Loucy (cell line): ENCODE measurements at regions not wholly inside any gene's neighbourhood (a gene's known extent, or its start where the extent isn't known, plus 50 kb on each side); places are given as distances from the start of the nearest gene placed in this dataset.
"Not testable (repeated sequence)": the region's sequence is repeated elsewhere in the genome, so short reads cannot be mapped to it uniquely, and the experiment has no call there.

Experiments used
- H2AFZ ChIP-seq: fragments of 200-600 bp; sonication (generic); 2 replicates; pipeline ENCODE4 v1.6.0; 2016; ENCODE audit warnings: antibody characterized with exemption, mild to moderate bottlenecking, low read length, moderate library complexity
- H3F3A ChIP-seq: fragments of 200-600 bp; 2 replicates; pipeline ENCODE4 v1.6.0; 2016; ENCODE audit warnings: antibody characterized with exemption, low read depth, mild to moderate bottlenecking
- H3K27me3 ChIP-seq: fragments of 200-600 bp; sonication (generic); 2 replicates; pipeline ENCODE4 v1.6.1; 2014; ENCODE audit warnings: low read length, mild to moderate bottlenecking; ENCODE audit not compliant: insufficient read depth, poor library complexity, severe bottlenecking
- H3K36me3 ChIP-seq: fragments of 200-600 bp; sonication (generic); 2 replicates; pipeline ENCODE4 v1.6.1; 2016; ENCODE audit warnings: low read length; ENCODE audit not compliant: insufficient read depth
- H3K4me1 ChIP-seq: fragments of 200-600 bp; sonication (generic); 2 replicates; pipeline ENCODE4 v1.5.1; 2014; ENCODE audit warnings: low read length, mild to moderate bottlenecking; ENCODE audit not compliant: insufficient read depth, poor library complexity, severe bottlenecking
- H3K4me2 ChIP-seq: fragments of 200-600 bp; sonication (generic); 2 replicates; pipeline ENCODE4 v1.6.0; 2014; ENCODE audit warnings: antibody characterized with exemption, low read length, low read depth, mild to moderate bottlenecking; ENCODE audit not compliant: poor library complexity, severe bottlenecking
- H3K4me3 ChIP-seq: fragments of 200-600 bp; sonication (generic); 2 replicates; pipeline ENCODE4 v1.5.1; 2014; ENCODE audit warnings: low read length, mild to moderate bottlenecking, mixed read lengths; ENCODE audit not compliant: poor library complexity, severe bottlenecking
- H3K79me2 ChIP-seq: fragments of 200-600 bp; sonication (generic); 2 replicates; pipeline ENCODE4 v1.6.1; 2014; ENCODE audit warnings: low read length; ENCODE audit not compliant: insufficient read depth
- H3K9ac ChIP-seq: fragments of 200-600 bp; sonication (generic); 2 replicates; pipeline ENCODE4 v1.6.0; 2014; ENCODE audit warnings: mild to moderate bottlenecking, low read depth, low read length, moderate library complexity; ENCODE audit not compliant: poor library complexity, severe bottlenecking
- H3K9me2 ChIP-seq: fragments of 200-600 bp; sonication (generic); replicated peaks from 2 replicates; pipeline ENCODE4 v1.6.1; 2016; ENCODE audit warnings: low read depth, low read length, mixed read lengths
- H3K9me3 ChIP-seq: fragments of 200-600 bp; sonication (generic); 2 replicates; pipeline ENCODE4 v1.6.1; 2014; ENCODE audit warnings: mild to moderate bottlenecking, antibody characterized with exemption, low read length, low read depth; ENCODE audit not compliant: insufficient read depth
- H4K20me1 ChIP-seq: fragments of 200-600 bp; sonication (generic); 2 replicates; pipeline ENCODE4 v1.6.0; 2014; ENCODE audit warnings: antibody characterized with exemption, low read length, mild to moderate bottlenecking; ENCODE audit not compliant: insufficient read depth, poor library complexity, severe bottlenecking
- EZH2phosphoT487 ChIP-seq: fragments of 200-600 bp; IDR thresholded peaks from 2 replicates; pipeline ENCODE4 v1.6.1; 2018; ENCODE audit warnings: antibody characterized with exemption, mild to moderate bottlenecking, moderate library complexity, borderline replicate concordance
- TF ChIP-seq, protein P1 (sequence below): fragments of 200-600 bp; sonication (generic); conservative IDR thresholded peaks from 2 replicates; pipeline ENCODE4 v1.5.1; 2014; ENCODE audit warnings: mild to moderate bottlenecking, antibody characterized with exemption, low read length

- Histone ChIP-seq H2AFZ (no peak overlapping the region), H3K36me3 (no peaks in the 10 kb centered on the region), H3K27me3 (no peaks in the 10 kb centered on the region), H3K4me3 (no peak overlapping the region), H3K4me2 (no peak overlapping the region), H3K9ac (no peak overlapping the region), H3K9me3 (no peaks in the 10 kb centered on the region), H3K4me1 (no peaks in the 10 kb centered on the region), H4K20me1 (no peaks in the 10 kb centered on the region), H3K9me2 (no peaks in the 10 kb centered on the region), H3K79me2 (no peaks in the 10 kb centered on the region), H3F3A (no peaks in the 10 kb centered on the region)
- TF ChIP-seq, protein P1, sequence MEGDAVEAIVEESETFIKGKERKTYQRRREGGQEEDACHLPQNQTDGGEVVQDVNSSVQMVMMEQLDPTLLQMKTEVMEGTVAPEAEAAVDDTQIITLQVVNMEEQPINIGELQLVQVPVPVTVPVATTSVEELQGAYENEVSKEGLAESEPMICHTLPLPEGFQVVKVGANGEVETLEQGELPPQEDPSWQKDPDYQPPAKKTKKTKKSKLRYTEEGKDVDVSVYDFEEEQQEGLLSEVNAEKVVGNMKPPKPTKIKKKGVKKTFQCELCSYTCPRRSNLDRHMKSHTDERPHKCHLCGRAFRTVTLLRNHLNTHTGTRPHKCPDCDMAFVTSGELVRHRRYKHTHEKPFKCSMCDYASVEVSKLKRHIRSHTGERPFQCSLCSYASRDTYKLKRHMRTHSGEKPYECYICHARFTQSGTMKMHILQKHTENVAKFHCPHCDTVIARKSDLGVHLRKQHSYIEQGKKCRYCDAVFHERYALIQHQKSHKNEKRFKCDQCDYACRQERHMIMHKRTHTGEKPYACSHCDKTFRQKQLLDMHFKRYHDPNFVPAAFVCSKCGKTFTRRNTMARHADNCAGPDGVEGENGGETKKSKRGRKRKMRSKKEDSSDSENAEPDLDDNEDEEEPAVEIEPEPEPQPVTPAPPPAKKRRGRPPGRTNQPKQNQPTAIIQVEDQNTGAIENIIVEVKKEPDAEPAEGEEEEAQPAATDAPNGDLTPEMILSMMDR, result no peak
- no peak for TF ChIP-seq EZH2phosphoT487
Measured at GRCh38 chr20:12744037-12744436, 264.7 kb upstream of the SPTLC3 start.

DNA sequence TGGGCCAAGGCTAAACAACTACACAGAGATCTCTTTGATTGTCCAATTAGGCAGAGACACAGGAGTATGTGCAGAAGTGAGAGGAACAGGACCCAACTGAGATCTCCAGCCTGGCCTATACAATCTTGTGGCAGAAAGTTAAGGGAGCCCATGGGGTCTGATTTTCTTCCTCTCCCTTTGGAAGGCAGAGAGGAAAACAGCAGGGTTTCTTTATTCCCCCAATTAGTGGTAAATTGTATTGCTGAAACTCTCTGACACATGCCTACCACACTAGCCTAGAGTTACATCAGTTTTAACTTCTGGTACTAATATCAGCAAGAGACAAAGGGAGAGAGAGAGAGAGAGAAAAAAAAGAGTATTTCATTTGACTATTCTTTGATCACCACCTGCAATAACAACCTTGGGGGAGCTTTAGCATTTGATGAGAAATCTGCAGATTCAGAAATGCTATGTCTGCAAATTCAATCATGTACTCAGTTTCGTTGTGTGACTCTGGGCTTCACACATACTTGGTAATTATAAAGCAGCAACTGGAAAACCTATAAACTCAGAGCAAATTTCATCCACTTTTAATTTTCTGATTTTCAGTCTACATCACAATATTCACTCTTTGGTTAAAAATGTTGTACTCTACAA, 260.3 kb upstream of the SPTLC3 start:
- Histone ChIP-seq H3K4me2 (no peak overlapping the region), H3K9me3 (no peaks in the 10 kb centered on the region), H4K20me1 (no peaks in the 10 kb centered on the region), H3K4me3 (no peak overlapping the region), H3K79me2 (no peaks in the 10 kb centered on the region), H3F3A (no peaks in the 10 kb centered on the region), H3K9ac (no peak overlapping the region), H3K9me2 (no peaks in the 10 kb centered on the region), H3K27me3 (no peaks in the 10 kb centered on the region), H3K4me1 (no peaks in the 10 kb centered on the region), H3K36me3 (no peaks in the 10 kb centered on the region), H2AFZ (no peak overlapping the region)
- TF ChIP-seq, protein P1, result no peak
- no peak for TF ChIP-seq EZH2phosphoT487

GRCh38 chr20:12750221-12750620, 258.6 kb upstream of the SPTLC3 start:
- Histone ChIP-seq H3K9me2 (no peaks in the 10 kb centered on the region), H3K9ac (no peak overlapping the region), H2AFZ (no peak overlapping the region), H4K20me1 (no peaks in the 10 kb centered on the region), H3K4me1 (no peaks in the 10 kb centered on the region), H3K27me3 (no peaks in the 10 kb centered on the region), H3K4me3 (no peak overlapping the region), H3K4me2 (no peak overlapping the region), H3F3A (no peaks in the 10 kb centered on the region), H3K36me3 (no peaks in the 10 kb centered on the region), H3K9me3 (no peaks in the 10 kb centered on the region), H3K79me2 (no peaks in the 10 kb centered on the region)
- TF ChIP-seq EZH2phosphoT487, result no peak
- TF ChIP-seq, protein P1, result no peak

DNA sequence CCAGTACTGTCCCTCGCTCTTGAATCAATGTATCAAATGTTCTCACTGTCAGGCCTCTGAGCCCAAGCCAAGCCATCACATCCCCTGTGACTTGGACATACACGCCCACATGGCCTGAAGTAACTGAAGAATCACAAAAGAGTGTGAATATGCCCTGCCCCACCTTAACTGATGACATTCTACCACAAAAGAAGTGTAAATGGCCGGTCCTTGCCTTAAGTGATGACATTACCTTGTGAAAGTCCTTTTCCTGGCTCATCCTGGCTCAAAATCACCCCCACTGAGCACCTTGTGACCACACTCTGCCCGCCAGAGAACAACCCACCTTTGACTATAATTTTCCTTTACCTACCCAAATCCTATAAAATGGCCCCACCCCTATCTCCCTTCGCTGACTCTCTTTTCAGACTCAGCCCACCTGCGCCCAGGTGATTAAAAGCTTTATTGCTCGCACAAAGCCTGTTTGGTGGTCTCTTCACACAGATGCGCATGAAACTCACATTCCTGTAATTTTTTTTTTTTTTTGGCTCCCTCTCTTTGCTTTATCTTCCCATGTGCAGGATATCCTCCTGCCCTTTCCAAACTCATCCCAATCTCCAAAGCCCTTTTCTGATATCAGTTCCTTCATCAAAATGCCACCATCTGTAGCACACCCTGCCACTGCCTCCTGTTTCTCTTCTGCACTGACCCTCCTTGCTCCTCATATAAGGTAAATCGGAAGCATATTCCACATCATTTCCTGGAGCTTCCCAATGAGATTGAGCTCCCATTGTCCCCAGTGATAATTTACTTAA, 255.7 kb upstream of the SPTLC3 start:
- H3K9me2 ChIP-seq, H3K27me3 ChIP-seq, H3K4me3 ChIP-seq: not testable (repeated sequence)

DNA sequence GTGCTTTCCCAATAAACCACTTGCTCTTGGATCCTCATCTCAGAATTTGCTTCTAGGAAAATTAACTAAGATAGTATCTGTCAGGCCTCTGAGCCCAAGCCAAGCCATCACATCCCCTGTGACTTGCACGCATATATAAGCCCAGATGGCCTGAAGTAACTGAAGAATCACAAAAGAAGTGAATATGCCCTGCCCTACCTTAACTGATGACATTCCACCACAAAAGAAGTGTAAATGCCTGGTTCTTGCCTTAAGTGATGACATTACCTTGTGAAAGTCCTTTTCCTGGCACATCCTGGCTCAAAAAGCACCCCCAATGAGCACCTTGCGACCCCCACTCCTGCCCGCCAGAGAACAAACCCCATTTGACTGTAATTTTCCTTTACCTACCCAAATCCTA, 255.0 kb upstream of the SPTLC3 start:
- not testable (repeated sequence) for H3K36me3 ChIP-seq, H3K9me3 ChIP-seq, H3K4me1 ChIP-seq, H3K4me2 ChIP-seq, H3F3A ChIP-seq, H3K27me3 ChIP-seq, H2AFZ ChIP-seq, H4K20me1 ChIP-seq, H3K79me2 ChIP-seq, H3K9ac ChIP-seq, H3K4me3 ChIP-seq, H3K9me2 ChIP-seq

More for the DNA sequence above, 255.7 kb upstream of the SPTLC3 start:
- not testable (repeated sequence) for H3F3A ChIP-seq, H3K9ac ChIP-seq, H3K4me2 ChIP-seq, H2AFZ ChIP-seq, H3K9me3 ChIP-seq, H3K36me3 ChIP-seq, H3K4me1 ChIP-seq, H3K79me2 ChIP-seq, H4K20me1 ChIP-seq
